ENCODE measurements at regions not wholly inside any gene's neighbourhood (a gene's known extent, or its start where the extent isn't known, plus 50 kb on each side); places are given as distances from the start of the nearest gene placed in this dataset.
"Not testable (repeated sequence)": the region's sequence is repeated elsewhere in the genome, so short reads cannot be mapped to it uniquely, and the experiment has no call there.

DNA sequence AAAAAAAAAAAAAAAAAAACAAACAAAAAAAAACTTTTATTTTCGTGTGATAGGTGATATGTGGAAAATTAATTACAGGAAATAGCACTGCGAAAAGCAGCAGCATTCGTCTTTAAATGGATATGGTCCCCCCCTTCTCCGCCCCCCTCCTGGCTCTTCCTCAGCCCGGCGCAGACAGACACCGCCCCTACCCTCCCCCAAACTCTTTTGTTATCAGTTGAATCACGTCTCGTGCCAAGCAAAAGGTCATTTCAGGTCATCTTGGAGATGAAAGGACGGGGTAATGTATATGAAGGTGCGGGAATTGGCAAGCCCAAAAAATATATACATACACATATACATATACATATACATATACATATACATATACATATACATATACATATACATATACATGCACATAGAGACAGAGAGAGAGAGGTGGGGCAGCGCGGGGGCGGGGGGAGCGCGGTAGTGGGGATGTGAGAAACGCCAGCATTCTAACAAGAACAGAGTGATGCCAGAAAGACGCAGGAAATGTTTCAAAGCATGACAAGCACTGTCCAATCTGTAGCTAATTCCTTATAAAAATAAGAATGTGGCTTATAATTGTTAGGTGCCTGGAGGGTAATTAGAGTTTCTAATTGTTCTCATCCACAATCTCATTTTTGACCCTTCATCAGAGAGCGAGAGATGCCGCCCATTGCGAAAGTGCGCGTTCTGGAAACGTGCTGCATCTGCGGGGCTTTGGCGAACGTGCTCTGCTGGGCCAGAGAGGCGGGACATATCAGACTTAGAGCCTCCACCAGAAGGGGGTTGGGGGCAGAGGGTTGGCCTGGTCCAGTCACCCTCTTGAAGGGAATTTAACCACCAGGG, 214.5 kb upstream of the UBASH3B start:
- DNase-seq = no peak

DNA sequence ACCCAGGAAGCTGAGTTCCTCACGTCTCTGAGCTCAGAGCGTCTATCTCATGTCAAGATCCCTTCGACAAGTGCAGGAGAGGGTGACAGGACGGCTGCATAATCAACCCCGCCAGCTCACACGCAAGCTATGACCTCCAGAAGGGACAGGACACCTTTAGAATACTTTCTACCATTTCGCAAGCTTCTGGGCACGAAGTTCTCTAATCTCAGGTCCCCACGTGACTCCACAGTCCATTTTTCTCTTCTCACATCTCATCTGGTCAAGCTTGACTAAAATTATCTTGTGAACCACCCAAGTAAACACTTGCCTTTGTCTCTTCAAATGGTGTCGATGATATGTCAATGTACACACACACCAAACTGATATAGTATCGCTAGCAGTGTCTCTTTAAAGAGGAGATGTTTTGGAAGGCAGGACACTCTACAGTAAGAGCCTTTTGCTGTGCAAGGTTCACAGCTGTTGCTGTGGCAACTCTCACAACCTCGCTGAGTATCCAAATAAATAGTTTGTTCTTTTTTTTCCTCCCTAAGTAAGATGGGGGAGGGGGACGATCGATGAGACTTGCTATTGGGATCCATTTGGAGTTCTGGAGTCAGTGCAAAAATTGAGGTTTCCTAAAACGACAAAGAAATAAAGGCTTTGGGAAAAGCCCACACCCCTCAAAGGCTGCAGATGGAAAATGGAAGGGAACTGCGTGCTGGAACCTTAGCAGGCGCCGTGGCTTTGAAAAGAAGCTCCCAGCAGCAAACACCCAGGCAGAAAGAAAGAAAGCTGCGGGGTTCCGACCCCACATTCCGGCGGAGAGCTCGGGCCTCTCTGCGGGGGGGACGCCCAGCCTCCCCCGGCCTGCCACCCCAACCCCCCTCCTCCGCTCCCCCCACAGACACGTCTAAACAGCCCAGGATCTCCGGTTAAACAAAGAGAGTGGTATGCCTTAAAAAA, 215.4 kb upstream of the UBASH3B start:
- DNase-seq = no peak

DNA sequence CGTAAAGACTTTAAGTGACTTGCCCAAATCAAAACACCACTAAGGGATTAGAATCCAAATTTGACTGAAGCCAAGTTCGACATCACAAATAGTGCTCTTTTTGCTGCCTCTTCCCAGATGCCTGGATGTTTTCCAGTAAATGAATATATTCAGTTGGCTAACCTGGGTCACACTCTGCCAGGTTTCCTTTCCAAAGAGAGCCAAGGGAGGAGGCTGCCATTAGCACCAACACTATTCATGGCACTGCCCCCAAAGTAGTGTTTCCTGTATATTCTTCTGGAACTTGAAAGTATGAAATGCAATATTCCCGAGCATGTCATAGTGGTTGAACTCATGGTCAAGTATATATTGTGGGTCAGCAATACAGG, 219.3 kb upstream of the UBASH3B start:
- no peak for DNase-seq

DNA sequence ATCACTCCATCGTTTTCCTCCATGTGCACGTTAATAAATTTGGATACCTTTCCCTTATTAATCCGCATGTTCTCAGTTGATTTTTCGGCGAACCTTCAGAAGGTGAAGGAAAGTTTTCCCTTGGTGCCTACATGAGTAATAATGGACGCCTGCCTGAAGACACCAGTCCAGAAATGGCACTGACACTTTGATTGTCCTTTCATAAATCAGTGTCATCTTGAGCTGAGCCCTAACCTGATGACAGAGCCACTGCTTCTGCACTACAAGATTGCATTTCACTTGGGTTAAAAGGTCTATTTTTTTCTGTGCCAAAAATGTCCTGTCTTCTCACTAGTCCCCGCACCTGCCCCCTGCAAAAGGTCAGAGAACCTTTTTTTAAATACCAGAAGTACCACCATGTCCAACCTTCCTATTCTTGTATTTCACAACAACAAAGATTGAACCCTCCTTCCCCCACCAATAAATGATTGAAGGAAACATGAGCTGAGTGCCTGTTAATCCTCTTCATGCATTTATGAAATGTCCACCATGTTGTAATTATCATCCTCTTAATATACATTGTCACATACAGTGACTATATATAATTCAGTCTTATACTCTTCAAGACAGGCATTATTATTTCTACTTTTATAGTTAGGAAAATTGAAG, 219.9 kb upstream of the UBASH3B start:
- DNase-seq = no peak

DNA sequence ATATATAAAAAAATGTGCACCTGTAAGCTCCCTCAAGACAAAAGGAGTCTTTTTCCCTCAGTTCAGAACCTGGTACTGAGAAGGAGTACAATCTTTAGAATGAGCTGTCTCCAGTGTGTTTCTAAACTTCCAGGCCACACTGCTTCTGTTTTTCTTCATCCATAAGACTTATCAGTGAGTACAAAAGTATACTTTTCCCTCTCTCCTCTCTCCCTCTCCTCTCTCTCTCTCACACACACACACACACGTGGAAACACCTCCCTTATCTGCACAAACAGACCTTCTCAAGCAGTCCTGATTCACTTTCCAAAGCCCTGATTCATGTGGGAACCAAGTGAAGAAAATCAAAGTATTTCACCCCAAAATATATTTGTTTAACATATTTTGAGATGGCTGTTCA, 220.7 kb upstream of the UBASH3B start:
- DNase-seq = no peak

DNA sequence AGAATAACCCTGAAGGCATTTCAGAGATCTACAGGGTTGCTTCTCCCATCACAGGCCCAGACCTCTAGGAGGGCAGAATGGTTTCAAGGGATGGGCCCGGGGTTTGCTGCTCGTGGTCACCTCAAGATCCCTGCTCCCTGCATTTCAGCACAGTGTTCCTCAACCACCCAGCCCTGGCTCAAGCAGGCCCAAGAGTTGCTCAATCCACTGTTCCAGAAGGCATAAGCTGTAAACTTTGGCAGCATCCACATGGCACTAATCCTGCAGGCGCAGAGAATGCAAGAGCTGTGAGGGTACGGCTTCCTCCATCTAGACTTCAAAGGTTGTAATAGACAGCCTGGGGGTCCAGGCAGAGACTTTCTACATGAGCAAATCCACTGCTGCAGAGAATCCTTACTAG, 225.0 kb upstream of the UBASH3B start:
- DNase-seq = no peak

DNA sequence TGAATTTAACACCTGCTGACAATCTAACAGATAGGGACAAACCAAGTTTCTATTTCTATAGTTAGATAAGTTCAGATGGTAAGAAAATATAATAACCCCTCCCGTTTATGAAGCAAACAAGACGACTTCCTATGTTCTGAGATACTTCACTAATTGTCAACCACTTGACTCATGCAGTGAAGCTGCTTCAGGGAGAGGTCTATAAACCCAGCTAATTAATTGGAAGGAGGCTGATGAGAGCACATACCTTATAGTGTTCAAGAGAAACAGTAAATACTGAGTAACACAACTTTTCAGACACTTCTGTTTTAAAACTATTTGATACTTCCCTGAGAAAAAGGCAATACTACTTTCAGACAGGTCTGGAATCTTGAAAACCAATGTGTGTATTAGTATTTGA, 229.4 kb upstream of the UBASH3B start:
- no peak for DNase-seq

DNA sequence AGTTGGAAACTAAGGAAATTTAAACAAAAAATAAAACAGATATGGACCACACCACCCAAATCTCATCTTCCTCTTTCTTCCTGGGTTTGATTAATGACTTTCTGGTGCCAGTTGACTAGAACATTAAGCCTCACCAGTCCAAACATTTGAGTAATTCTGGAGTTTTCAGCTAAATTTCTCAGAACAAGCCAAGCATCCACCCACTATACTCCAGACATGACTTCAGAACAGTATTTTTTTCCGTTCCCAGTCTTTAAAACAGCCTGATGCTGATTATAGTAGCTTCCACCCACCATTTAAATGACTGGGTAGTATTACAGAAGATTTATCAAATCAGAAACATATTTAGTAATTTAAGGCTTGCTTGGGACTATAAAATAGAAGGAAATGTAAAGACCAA, 230.9 kb upstream of the UBASH3B start:
- no peak for DNase-seq

DNA sequence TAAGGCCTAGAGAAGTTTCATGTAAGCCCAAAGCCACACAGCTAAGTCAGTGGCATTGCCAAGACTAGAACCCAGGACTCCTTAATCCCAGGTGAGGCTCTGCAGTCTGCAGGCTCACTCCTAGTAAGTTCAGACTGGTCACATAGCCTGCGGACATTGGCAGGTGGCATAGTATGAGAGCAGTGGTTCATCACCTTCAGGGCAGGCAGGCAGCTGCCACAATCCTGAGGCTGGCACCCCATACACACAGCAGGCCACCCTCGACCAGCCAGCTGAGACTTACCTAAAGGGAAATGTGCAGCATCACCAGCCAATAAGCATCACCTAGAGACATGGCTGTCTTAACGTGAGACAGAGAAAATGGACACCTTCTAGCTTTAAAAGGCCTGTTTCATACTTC, 231.6 kb upstream of the UBASH3B start:
- DNase-seq = no peak

DNA sequence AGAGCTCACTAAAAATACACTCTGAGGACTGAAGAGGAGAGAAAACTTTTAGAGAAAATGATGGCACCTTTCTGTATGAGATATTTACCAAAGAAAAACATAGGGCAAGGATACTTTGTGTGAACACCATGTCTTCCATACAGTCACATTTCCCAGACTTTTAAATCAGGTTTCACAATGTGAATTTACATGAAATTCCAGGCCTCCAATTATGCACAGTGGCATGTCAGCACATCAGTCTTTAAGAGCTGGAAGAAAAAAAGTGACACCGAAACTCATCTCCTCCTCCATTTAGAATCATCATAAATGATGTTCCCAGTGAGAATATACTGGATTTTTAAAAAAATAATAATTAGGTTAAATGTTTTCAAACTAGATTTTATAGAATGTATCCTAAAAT, 232.2 kb upstream of the UBASH3B start:
- no peak for DNase-seq

DNA sequence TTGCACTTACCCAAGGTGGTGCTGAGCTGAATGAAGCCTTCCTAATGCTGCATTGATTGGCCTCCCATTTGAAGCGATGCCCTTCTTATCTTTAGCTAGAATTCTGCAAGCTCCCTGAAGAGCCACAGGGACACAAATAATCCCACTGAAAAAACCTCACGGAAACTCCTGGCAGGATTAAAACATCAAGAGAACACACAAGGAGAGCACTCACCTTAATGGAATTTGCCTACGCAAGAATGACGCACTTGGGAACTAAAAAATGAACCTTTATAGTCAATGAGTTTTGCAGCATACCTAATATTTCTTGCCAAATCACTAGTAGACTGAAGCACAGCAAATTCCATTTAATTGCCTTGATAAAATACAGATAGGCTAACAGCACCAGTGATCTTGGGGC, 232.8 kb upstream of the UBASH3B start:
- DNase-seq = no peak

DNA sequence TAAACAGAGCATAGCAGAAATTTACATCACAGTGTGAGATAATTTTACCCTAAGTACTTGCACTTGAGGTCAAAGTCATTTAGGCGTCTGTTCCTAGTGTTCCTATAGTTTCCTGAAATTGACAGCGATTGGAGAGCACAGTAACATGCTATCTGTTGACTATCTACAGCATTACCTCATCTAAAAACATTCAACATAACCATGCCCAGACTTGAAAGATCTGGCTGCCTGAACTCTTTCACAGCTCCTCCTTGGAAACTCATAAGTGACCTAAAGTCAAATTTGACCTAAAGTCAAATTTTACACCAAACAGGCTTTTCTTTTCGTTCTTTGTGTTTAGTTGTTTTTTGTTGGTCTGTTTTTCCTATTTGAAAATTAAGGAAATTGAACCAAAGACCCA, 233.8 kb upstream of the UBASH3B start:
- no peak for DNase-seq

DNA sequence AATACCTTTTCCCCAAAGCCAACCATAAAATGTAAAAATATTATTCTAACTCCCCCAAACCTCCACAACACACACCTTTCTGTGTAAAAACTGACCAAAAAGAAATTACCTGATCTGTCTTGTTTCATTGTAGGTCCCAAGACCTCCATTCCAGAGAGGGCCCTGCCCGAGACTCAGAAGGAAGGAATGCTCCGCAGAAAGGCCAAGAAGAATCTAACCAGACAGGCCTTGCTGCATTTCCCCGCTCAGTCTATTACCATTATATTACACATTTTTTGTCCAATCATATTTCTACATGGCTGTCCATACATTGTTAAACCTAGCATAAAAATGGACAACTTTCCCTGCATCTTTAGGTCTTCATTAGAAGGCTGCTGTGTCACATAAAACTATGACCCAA, 237.5 kb upstream of the UBASH3B start:
- DNase-seq = no peak

DNA sequence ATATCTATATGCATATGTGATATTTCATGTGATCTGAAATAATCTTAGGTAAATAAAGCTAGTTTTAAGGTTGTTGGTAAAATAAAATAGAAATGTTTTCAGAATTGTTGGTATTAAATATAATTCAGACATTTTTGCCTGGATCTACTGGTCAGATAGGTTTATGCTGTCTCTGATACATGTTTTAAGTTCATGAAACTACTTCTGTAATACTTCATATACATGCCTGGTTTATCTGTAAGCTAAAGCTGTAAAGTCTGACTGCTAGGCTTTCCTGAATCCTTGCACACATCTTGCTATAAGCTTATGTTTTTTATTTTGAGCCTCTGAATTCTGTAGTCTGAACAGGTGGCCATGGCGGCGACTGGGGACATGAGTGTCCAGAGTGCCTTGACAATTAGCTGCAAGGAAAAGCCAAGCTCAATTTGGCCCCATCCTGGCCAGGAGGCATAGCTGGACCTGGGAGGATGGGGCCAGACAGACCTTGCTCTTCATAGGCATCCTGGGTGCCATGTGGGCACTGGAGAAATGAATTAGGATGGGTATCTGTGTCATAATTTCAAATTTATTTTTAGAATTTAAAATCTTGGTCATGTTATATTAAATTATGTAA, 241.0 kb upstream of the UBASH3B start:
- DNase-seq = no peak

DNA sequence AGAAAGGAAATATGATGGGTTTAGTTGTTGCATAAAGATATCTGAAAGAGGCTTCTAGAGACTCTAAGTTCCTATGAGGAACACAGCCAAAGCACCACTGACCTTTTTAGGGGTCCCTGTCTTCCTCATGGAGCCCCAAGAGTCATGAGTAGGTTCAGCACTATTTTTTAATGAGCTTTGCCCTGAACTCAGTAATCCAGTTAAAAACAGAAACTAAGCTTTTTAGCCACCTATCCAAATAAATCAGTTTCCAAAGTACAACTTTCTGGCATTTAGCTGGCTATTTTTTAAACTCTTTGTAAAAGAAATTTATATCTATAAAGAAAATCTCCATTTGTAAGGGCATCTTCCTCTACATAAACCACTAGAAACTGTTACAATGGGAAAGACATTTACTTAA, 241.8 kb upstream of the UBASH3B start:
- DNase-seq = no peak

DNA sequence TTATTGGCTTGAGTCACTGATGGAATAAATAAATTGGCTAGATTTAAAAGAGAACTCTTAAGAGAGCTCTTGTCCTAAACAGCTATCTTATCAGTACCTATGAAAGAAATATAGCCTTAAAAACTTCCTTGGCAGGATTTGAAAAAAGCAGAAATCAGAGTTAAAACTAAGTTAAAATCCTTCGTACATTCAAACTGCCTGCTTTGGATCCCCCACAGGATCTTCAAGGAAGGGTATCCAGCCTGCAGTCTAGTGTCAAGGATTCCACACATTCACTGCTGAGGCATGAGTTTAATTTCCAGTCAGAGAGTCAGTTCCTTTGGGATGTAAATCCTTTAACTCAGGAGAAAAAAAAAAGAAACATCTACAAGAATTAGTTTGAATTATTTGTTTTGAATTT, 242.9 kb upstream of the UBASH3B start:
- no peak for DNase-seq

DNA sequence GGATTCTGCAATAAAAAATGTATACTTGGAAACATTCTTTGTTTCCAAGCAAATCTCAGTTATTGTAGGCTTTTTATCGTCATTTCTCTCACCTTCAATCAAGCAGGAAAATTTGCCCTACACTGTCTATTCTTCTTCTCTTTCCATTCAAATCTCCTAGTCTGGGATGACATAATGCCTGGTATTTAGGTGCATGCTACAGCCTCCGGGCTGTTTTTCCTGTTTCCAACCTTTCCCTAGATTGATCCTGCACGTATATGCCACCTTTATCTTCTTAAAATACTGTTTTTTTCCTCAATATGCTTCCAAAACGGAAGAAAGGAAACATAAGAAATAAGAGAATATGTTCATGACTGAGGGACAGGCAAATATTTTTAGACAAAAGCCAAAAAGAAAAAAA, 249.1 kb upstream of the UBASH3B start:
- DNase-seq = no peak

DNA sequence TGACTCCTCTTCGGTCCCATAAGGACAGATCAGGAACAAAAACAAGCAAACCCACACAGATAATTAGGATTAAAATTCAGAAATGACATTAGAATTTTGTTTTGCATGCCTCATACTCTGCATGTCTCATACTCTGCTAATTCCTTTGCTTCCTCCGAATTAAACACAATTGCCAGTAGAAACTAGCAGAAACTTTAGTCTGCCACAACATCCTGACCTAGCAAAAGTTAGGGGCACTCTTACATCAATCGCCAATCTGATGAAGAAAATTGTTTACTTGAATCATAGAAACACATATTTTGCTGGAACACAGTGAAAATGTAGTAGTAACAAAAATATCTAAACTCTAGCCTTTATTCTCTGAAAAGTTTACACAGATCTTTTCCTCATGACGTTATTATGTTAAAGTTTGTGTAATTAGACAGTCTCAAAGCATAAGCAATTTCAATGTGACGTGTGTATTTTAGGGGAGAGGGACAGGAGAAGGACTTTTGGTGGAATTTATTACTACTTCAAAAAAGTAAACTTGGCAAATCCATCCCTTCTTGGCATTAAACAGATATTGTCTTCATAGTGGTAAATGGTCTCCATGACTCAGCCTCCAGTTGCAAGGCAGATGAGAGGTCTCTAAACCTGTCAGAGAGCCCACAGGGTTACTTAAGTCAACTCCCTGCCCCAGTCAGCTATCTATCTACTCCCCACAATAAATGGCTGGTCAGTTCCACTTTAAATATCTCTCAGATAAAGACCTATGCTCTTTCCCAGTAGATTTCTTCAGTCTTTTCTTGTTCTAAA, 249.8 kb upstream of the UBASH3B start:
- DNase-seq = no peak

DNA sequence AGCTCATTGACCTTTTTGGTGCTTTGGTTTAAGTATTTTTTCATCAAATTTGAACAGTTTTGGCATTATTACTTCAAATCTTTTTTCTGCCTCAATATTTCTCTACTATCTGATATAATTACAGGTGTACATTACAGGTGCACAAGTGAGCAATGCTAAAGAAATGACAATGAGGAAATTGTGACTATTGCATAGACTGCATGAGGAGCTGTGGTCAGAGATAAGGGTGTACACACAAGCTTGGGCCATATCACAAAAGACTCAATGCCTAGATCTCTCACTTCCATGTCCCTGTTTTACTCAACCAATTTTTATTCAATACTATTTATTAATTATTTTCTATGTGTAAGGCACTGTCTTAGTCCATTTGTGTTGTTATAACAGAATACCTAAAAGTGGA, 251.0 kb upstream of the UBASH3B start:
- DNase-seq = no peak

DNA sequence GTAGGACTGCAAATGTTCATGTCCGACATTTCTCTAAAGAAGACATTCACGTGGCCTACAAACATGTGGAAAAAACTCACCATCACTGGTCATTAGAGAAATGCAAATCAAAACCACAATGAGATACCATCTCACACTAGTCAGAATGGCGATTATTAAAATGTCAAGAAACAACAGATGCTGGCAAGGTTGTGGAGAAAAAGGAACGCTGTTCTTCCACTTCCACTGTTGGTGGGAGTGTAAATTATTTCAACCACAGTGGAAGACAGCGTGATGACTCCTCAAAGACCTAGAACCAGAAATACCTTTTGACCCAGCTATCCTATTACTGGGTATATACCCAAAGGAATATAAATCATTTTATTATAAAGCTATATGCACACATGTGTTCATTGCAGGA, 253.9 kb upstream of the UBASH3B start:
- DNase-seq = not testable (repeated sequence)

DNA sequence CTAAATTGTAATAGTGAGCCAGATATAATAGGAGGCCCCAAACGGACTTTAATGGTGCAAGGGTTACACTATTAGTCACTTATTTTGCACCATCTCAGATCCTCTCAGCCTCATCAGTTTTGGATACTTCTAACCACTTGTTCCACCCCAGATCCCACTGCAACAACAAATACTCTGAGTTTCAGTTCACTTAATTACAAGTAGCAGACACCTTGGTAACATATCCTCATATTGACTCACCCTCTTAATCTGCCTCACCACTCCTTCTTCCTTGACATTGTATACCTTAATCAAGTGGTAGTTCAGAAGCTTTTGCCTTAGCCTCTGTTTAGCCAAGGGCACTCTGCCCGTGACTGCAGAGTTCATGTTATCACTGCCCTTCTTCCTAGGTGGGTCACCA, 256.1 kb upstream of the UBASH3B start:
- no peak for DNase-seq

DNA sequence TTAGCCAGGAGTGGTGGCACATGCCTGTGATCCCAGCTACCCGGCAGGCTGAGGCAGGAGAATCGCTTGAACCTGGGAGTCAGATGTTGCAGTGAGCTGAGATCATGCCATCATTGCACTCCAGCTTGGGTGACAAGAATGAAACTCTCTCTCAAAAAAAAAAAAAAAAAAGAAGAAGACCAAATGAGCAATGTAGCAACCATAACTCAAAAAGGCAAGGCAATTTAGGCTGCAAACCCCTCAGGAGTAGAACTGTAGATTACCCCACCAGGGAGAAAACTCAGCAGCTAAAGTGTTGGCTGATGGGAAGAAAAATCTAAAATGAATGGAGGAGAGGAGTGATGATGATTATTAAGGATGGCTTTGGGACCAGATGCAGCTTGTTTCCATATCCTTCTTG, 256.7 kb upstream of the UBASH3B start:
- no peak for DNase-seq
